H1 (cell line): ENCODE measurements at regions not wholly inside any gene's neighbourhood (a gene's known extent, or its start where the extent isn't known, plus 50 kb on each side); places are given as distances from the start of the nearest gene placed in this dataset.

Experiments used
- CTCF ChIA-PET: fragments of 300-600 bp; sonication (Branson Sonifier 250); formaldehyde crosslinking; loops from one replicate; lab custom pipeline; 2021; ENCODE audit not compliant: partially characterized antibody; lab: Charles Lee
- POLR2A ChIA-PET: fragments of 300-600 bp; sonication (Branson Sonifier 250); formaldehyde crosslinking; loops from one replicate; lab custom pipeline; 2021; ENCODE audit warnings: inconsistent platforms; ENCODE audit not compliant: partially characterized antibody; lab: Charles Lee
- DNase-seq, 2 experiments: peaks; one replicate each; pipeline versions ENCODE4 v3.0.0 to v3.0.0-alpha.2; 2010 to 2022; ENCODE audit warnings: low spot score in 2 of 2, low read depth in 1 of 2, mixed read lengths in 1 of 2
- FAIRE-seq: peaks from 2 replicates; lab custom pipeline; 2011; peaks lifted over from hg19 to GRCh38; lab: Jason Lieb, UNC
- H2AFZ ChIP-seq: 2 replicates; pipeline ENCODE4 v1.8.1; 2012; ENCODE audit warnings: low read length, inconsistent platforms
- H2AK5ac ChIP-seq: 2 replicates; pipeline ENCODE4 v1.6.1; 2013; ENCODE audit warnings: low read depth, low read length
- H2BK120ac ChIP-seq: replicated peaks from 2 replicates; pipeline ENCODE3; 2013; ENCODE audit warnings: low read depth, low read length, inconsistent platforms
- H2BK12ac ChIP-seq: 2 replicates; pipeline ENCODE4 v1.6.1; 2013; ENCODE audit warnings: low read depth, low read length
- H2BK15ac ChIP-seq: 2 replicates; pipeline ENCODE4 v1.6.1; 2013; ENCODE audit warnings: low read length
- H2BK20ac ChIP-seq: 2 replicates; pipeline ENCODE4 v1.6.1; 2013; ENCODE audit warnings: low read length
- H2BK5ac ChIP-seq: 2 replicates; pipeline ENCODE4 v1.6.1; 2013; ENCODE audit warnings: low read depth, low read length
- H3K14ac ChIP-seq: 2 replicates; pipeline ENCODE4 v1.6.1; 2013; ENCODE audit warnings: inconsistent platforms; ENCODE audit not compliant: insufficient read length
- H3K18ac ChIP-seq: 2 replicates; pipeline ENCODE4 v1.6.1; 2013; ENCODE audit warnings: low read length; ENCODE audit errors: extremely low read depth
- H3K23ac ChIP-seq: 2 replicates; pipeline ENCODE4 v1.6.1; 2013; ENCODE audit warnings: inconsistent platforms; ENCODE audit not compliant: insufficient read length
- H3K23me2 ChIP-seq: 2 replicates; pipeline ENCODE4 v1.6.1; 2013; ENCODE audit warnings: low read depth, low read length
- H3K27ac ChIP-seq: 2 replicates; pipeline ENCODE4 v1.6.1; 2011; ENCODE audit warnings: low read depth, low read length, inconsistent platforms
- H3K27me3 ChIP-seq, 4 experiments: replicated peaks in 1 of 4; 1 replicate in 1 of 4; 2 replicates in 3 of 4; pipeline versions ENCODE4 v1.6.1 to v1.8.1; 2011 to 2013; ENCODE audit warnings: low read length in 3 of 4, mild to moderate bottlenecking in 3 of 4, inconsistent platforms in 2 of 4, mixed read lengths in 2 of 4, moderate library complexity in 1 of 4; ENCODE audit not compliant: control insufficient read depth in 3 of 4, insufficient read depth in 3 of 4; ENCODE audit errors: extremely low read depth in 1 of 4
- H3K36me3 ChIP-seq, 4 experiments: 2 replicates each; pipeline versions ENCODE4 v1.6.1 to v1.8.1; 2011 to 2013; ENCODE audit warnings: mild to moderate bottlenecking in 4 of 4, low read length in 3 of 4, moderate library complexity in 2 of 4, control low read depth in 1 of 4, inconsistent platforms in 1 of 4; ENCODE audit not compliant: insufficient read depth in 4 of 4, control insufficient read depth in 2 of 4
- H3K4ac ChIP-seq: replicated peaks from 2 replicates; pipeline ENCODE3; 2013; ENCODE audit warnings: low read length, low read depth, mixed read lengths, inconsistent platforms; ENCODE audit not compliant: insufficient read length
- H3K4me1 ChIP-seq, 4 experiments: replicated peaks in 1 of 4; 1 replicate in 1 of 4; 2 replicates in 3 of 4; pipeline versions ENCODE4 v1.6.1 to v1.8.1; 2011 to 2013; ENCODE audit warnings: low read length in 3 of 4, inconsistent platforms in 2 of 4, mixed read lengths in 1 of 4; ENCODE audit not compliant: insufficient read depth in 4 of 4, control insufficient read depth in 3 of 4
- H3K4me2 ChIP-seq, 2 experiments: 2 replicates each; pipeline versions ENCODE4 v1.6.1 to v1.8.1; 2011 to 2013; ENCODE audit warnings: low read depth in 2 of 2, low read length in 2 of 2, control low read depth in 1 of 2, inconsistent platforms in 1 of 2, mild to moderate bottlenecking in 1 of 2; ENCODE audit not compliant: insufficient read depth in 1 of 2
- H3K4me3 ChIP-seq, 4 experiments: fragments of 200-600, 300-600 bp in 1 of 4; sonication (generic), shearing (Covaris generic), sonication (Bioruptor Twin) in 1 of 4; 2 replicates each; pipeline versions ENCODE4 v1.5.1 to v1.8.1; 2011 to 2016; ENCODE audit warnings: low read length in 4 of 4, low read depth in 3 of 4, control low read depth in 2 of 4, inconsistent platforms in 2 of 4, mild to moderate bottlenecking in 2 of 4, mixed read lengths in 1 of 4, moderate library complexity in 1 of 4; ENCODE audit not compliant: insufficient read depth in 2 of 4; ENCODE audit errors: extremely low read depth in 1 of 4
- H3K56ac ChIP-seq: replicated peaks from 2 replicates; pipeline ENCODE3; 2013; ENCODE audit warnings: low read depth, mild to moderate bottlenecking, mixed read lengths, low read length, inconsistent platforms; ENCODE audit not compliant: insufficient read length
- H3K79me1 ChIP-seq: 2 replicates; pipeline ENCODE4 v1.6.1; 2013; ENCODE audit warnings: low read depth, low read length, control low read depth
- H3K79me2 ChIP-seq, 2 experiments: 2 replicates each; pipeline versions ENCODE4 v1.6.1 to v1.8.1; 2012 to 2013; ENCODE audit warnings: low read length in 2 of 2, mild to moderate bottlenecking in 2 of 2, inconsistent platforms in 1 of 2; ENCODE audit not compliant: insufficient read depth in 2 of 2, control insufficient read depth in 1 of 2
- H3K9ac ChIP-seq, 4 experiments: replicated peaks in 1 of 4; 1 replicate in 1 of 4; 2 replicates in 3 of 4; pipeline versions ENCODE4 v1.6.1 to v1.8.1; 2011 to 2013; ENCODE audit warnings: low read depth in 3 of 4, low read length in 3 of 4, control low read depth in 2 of 4, mild to moderate bottlenecking in 2 of 4, moderate library complexity in 2 of 4, inconsistent platforms in 1 of 4; ENCODE audit errors: extremely low read depth in 1 of 4
- H3K9me3 ChIP-seq, 2 experiments: 2 replicates each; pipeline versions ENCODE4 v1.6.1 to v1.8.1; 2012 to 2013; ENCODE audit warnings: mild to moderate bottlenecking in 2 of 2, moderate library complexity in 2 of 2, control low read depth in 1 of 2, inconsistent platforms in 1 of 2, low read depth in 1 of 2, low read length in 1 of 2, mixed read lengths in 1 of 2; ENCODE audit not compliant: insufficient read depth in 2 of 2
- H4K20me1 ChIP-seq, 2 experiments: replicated peaks in 1 of 2; 2 replicates each; pipeline versions ENCODE3 to v1.8.1; 2011 to 2013; ENCODE audit warnings: inconsistent platforms in 2 of 2, low read length in 2 of 2, mild to moderate bottlenecking in 1 of 2; ENCODE audit not compliant: insufficient read depth in 2 of 2, control insufficient read depth in 1 of 2
- H4K5ac ChIP-seq: 2 replicates; pipeline ENCODE4 v1.6.1; 2013; ENCODE audit warnings: low read length, low read depth, mixed read lengths, inconsistent platforms; ENCODE audit not compliant: insufficient read length
- H4K8ac ChIP-seq: 2 replicates; pipeline ENCODE4 v1.8.0; 2013; ENCODE audit warnings: mild to moderate bottlenecking, moderate library complexity, low read length, inconsistent platforms; ENCODE audit not compliant: insufficient read depth; ENCODE audit errors: extremely low read depth
- H4K91ac ChIP-seq: replicated peaks from 2 replicates; pipeline ENCODE3; 2013; ENCODE audit warnings: low read length, mixed read lengths, inconsistent platforms; ENCODE audit not compliant: insufficient read length
- BRCA1 ChIP-seq: IDR thresholded peaks from 2 replicates; pipeline ENCODE4 v1.6.1; 2012; ENCODE audit warnings: low read depth, low read length, improper control_type of control experiment
- KDM1A ChIP-seq: fragments of 200-600, 300-600 bp; sonication (generic); IDR thresholded peaks from 2 replicates; pipeline ENCODE4 v1.7.1; 2016; ENCODE audit warnings: mild to moderate bottlenecking, low read length, borderline replicate concordance
- POLR2A ChIP-seq, 2 experiments: IDR thresholded peaks; 1 replicate in 1 of 2; 2 replicates in 1 of 2; pipeline ENCODE4 v1.6.1; 2011; ENCODE audit warnings: low read depth in 2 of 2, low read length in 2 of 2, mild to moderate bottlenecking in 2 of 2; ENCODE audit errors: control extremely low read depth in 1 of 2
- TAF7 ChIP-seq: optimal IDR thresholded peaks from 2 replicates; pipeline ENCODE3; 2011; ENCODE audit warnings: low read depth, mild to moderate bottlenecking, inconsistent platforms, low read length, moderate library complexity, borderline replicate concordance
- ZNF274 ChIP-seq: IDR thresholded peaks from 2 replicates; pipeline ENCODE4 v1.7.0; 2012; ENCODE audit warnings: low read length, borderline replicate concordance; ENCODE audit errors: extremely low read depth
- WGBS, 2 experiments: shearing (Covaris generic) in 1 of 2; methylation state at CpG; one replicate each; pipeline versions ENCODE4 v1.1.6 to v1.1.7; 2013 to 2015; ENCODE audit warnings: low lambda C conversion rate in 2 of 2, mixed read lengths in 2 of 2, inconsistent platforms in 1 of 2, low coverage in 1 of 2, missing lambda C conversion rate in 1 of 2; ENCODE audit not compliant: insufficient replicate concordance in 2 of 2, insufficient coverage in 1 of 2, insufficient read length in 1 of 2; ENCODE audit errors: extremely low coverage in 1 of 2, missing lambda C conversion rate in 1 of 2; 5-methylcytosine and 5-hydroxymethylcytosine counted together
- TF ChIP-seq, protein P1 (sequence below), 3 experiments: IDR thresholded peaks; 1 replicate in 2 of 3; 2 replicates in 1 of 3; pipeline versions ENCODE4 v1.5.1 to v1.6.1; 2011; ENCODE audit warnings: low read length in 3 of 3, mild to moderate bottlenecking in 3 of 3, inconsistent platforms in 2 of 3, low read depth in 1 of 3, moderate library complexity in 1 of 3; ENCODE audit not compliant: insufficient read depth in 1 of 3; ENCODE audit errors: control extremely low read depth in 1 of 3

DNA sequence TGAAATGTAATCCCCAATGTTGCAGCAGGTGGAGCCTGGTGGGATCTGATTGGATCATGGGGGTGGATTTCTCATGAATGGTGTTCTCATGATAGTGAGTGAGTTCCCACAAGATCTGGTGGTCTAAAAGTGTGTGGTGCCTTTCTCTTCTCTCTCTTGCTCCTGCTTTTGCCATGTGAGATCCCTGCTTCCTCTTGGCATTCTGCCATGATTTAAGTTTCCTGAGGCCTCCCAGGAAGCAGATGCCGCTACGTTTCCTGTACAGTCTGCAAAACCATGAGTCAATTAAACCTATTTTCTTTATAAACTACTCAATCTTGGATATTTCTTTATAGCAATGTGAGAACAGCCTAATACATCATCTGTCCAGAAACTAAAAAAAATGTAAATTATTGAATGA, 298.3 kb downstream of the MEX3B start:
- CTCF ChIA-PET: interaction anchor here (0.5 to 1.3 kb wide), 2 partner anchors 21 to 62 kb away, joined by 3 to 4 read pairs; no protein-coding TSS in a partner anchor
- Histone ChIP-seq H2AK5ac (no peak overlapping the region), H3K4me3 (no peak overlapping the region), H3K18ac (no peak overlapping the region), H3K9me3 (no peaks in the 10 kb centered on the region), H3K36me3 (no peaks in the 10 kb centered on the region), H3K4me1 (peaks cover 0 to 19% (median 6%) of the 10 kb centered on the region in 4 experiments; a peak in 3 of 7 replicates), H3K27me3 (no peaks in the 10 kb centered on the region), H2BK5ac (no peak overlapping the region), H2BK12ac (no peak overlapping the region), H3K56ac (no peak overlapping the region), H4K5ac (no peak overlapping the region), H3K4me2 (no peak overlapping the region), H3K14ac (no peak overlapping the region), H3K9ac (no peak overlapping the region), H4K91ac (no peak overlapping the region), H3K23ac (no peak overlapping the region), H2AFZ (no peak overlapping the region)
- POLR2A ChIA-PET: no interaction called here
- WGBS, 2 experiments: 43% methylated on average over 2 of the region's 2 CpGs; no CpG with 5 or more reads in 1 of the 2 experiments
- no peak for DNase-seq
- TF ChIP-seq POLR2A (IDR thresholded peaks at IDR 0.05; ENCODE audit: control extremely low read depth in 1 of 2, low read depth in 2 of 2, low read length in 2 of 2): no peak
- no peak for TF ChIP-seq TAF7
- TF ChIP-seq BRCA1: no peak
- TF ChIP-seq, protein P1, sequence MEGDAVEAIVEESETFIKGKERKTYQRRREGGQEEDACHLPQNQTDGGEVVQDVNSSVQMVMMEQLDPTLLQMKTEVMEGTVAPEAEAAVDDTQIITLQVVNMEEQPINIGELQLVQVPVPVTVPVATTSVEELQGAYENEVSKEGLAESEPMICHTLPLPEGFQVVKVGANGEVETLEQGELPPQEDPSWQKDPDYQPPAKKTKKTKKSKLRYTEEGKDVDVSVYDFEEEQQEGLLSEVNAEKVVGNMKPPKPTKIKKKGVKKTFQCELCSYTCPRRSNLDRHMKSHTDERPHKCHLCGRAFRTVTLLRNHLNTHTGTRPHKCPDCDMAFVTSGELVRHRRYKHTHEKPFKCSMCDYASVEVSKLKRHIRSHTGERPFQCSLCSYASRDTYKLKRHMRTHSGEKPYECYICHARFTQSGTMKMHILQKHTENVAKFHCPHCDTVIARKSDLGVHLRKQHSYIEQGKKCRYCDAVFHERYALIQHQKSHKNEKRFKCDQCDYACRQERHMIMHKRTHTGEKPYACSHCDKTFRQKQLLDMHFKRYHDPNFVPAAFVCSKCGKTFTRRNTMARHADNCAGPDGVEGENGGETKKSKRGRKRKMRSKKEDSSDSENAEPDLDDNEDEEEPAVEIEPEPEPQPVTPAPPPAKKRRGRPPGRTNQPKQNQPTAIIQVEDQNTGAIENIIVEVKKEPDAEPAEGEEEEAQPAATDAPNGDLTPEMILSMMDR (IDR thresholded peaks at IDR 0.05; ENCODE audit: control extremely low read depth in 1 of 3, insufficient read depth in 1 of 3, low read depth in 1 of 3, low read length in 3 of 3): no peak
- TF ChIP-seq ZNF274: no peak
- no peak for TF ChIP-seq KDM1A
- TF ChIP-seq, all 59 proteins: peak for 0
- Histone ChIP-seq H2BK20ac (no peak overlapping the region), H3K4ac (no peak overlapping the region), H2BK15ac (no peak overlapping the region), H3K79me2 (no peaks in the 10 kb centered on the region), H3K23me2 (no peaks in the 10 kb centered on the region), H4K20me1 (peaks cover 0 to 3% of the 10 kb centered on the region in 2 experiments), H3K27ac (no peak overlapping the region), H2BK120ac (no peak overlapping the region), H4K8ac (no peak overlapping the region), H3K79me1 (peaks cover 9% of the 10 kb centered on the region; the same call in 1 of the 2 replicates)
- no peak for FAIRE-seq
